HepG2 (cell line): ENCODE measurements at regions not wholly inside any gene's neighbourhood (a gene's known extent, or its start where the extent isn't known, plus 50 kb on each side); places are given as distances from the start of the nearest gene placed in this dataset.

Experiments
- ATAC-seq: fragments of 200-7000 bp; cut with Tn5 transposase; 3 replicates; pipeline ENCODE4 v1.9.1; 2020; ENCODE audit warnings: mild to moderate bottlenecking, moderate library complexity
- BruUV-seq: library from RNA; stranded (reverse); fragments of 400-500 nt; replicated peaks from 2 replicates; lab custom pipeline; 2021; lab: Mats Ljungman, UMichigan
- CTCF ChIA-PET: fragments of 300-600 bp; formaldehyde crosslinking; extraction: SDS; loops from one replicate; lab custom pipeline; 2021; ENCODE audit warnings: low total read pairs, inconsistent platforms, low intra/inter-chr PET ratio; lab: Yijun Ruan, JAX
- POLR2A ChIA-PET: fragments of 350-600 bp; sonication (Branson Sonifier 250); formaldehyde crosslinking; loops from one replicate; lab custom pipeline; 2020; ENCODE audit warnings: antibody characterized with exemption, inconsistent platforms; lab: Yijun Ruan, JAX
- DNase-seq: peaks from one replicate; pipeline ENCODE4 v3.0.0-alpha.2; 2015; ENCODE audit warnings: low spot score
- FAIRE-seq: peaks from 3 replicates; lab custom pipeline; 2011; peaks lifted over from hg19 to GRCh38; lab: Jason Lieb, UNC
- H2AFZ ChIP-seq: one replicate; pipeline ENCODE4 v1.6.1; 2011; ENCODE audit warnings: low read length, inconsistent platforms
- H3K27ac ChIP-seq: fragments of 300-600 bp; 3 replicates; pipeline ENCODE4 v1.8.0; 2011; ENCODE audit warnings: mixed run types, mild to moderate bottlenecking, mixed read lengths, low read length, inconsistent platforms; ENCODE audit not compliant: insufficient read depth; ENCODE audit errors: extremely low read length
- H3K27me3 ChIP-seq, 2 experiments: fragments of 200-600 bp in 1 of 2; 2 replicates in 1 of 2; 3 replicates in 1 of 2; pipeline versions ENCODE4 v1.6.0 to v1.8.0; 2011; ENCODE audit warnings: low read length in 2 of 2, mild to moderate bottlenecking in 2 of 2, moderate library complexity in 2 of 2, inconsistent platforms in 1 of 2; ENCODE audit not compliant: insufficient read depth in 2 of 2, control insufficient read depth in 1 of 2
- H3K36me3 ChIP-seq, 2 experiments: fragments of 200-600 bp in 1 of 2; replicated peaks in 1 of 2; 2 replicates in 1 of 2; 3 replicates in 1 of 2; pipeline versions ENCODE4 v1.5.1 to v1.8.0; 2011; ENCODE audit warnings: low read length in 2 of 2, inconsistent platforms in 1 of 2; ENCODE audit not compliant: insufficient read depth in 2 of 2, control insufficient read depth in 1 of 2
- H3K4me1 ChIP-seq: 2 replicates; pipeline ENCODE4 v1.5.1; 2012; ENCODE audit warnings: low read length, inconsistent platforms; ENCODE audit not compliant: insufficient read depth
- H3K4me2 ChIP-seq: 2 replicates; pipeline ENCODE4 v1.6.0; 2011; ENCODE audit warnings: low read depth, low read length, inconsistent platforms
- H3K4me3 ChIP-seq, 3 experiments: fragments of 200-600 bp in 1 of 3; sonication (generic), shearing (Covaris generic) in 1 of 3; replicated peaks in 1 of 3; 2 replicates each; pipeline ENCODE4 v1.5.1; 2011 to 2016; ENCODE audit warnings: low read length in 3 of 3, inconsistent platforms in 2 of 3, low read depth in 2 of 3, mild to moderate bottlenecking in 2 of 3, control low read depth in 1 of 3, mixed read lengths in 1 of 3; ENCODE audit not compliant: insufficient read depth in 1 of 3
- H3K79me2 ChIP-seq: one replicate; pipeline ENCODE4 v1.6.1; 2011; ENCODE audit warnings: low read length, inconsistent platforms; ENCODE audit not compliant: insufficient read depth
- H3K9ac ChIP-seq: 2 replicates; pipeline ENCODE4 v1.6.0; 2011; ENCODE audit warnings: mild to moderate bottlenecking, low read depth, low read length, inconsistent platforms; ENCODE audit not compliant: insufficient read depth
- H3K9me3 ChIP-seq: 2 replicates; pipeline ENCODE4 v1.5.1; 2012; ENCODE audit warnings: mild to moderate bottlenecking, low read length
- H4K20me1 ChIP-seq: 2 replicates; pipeline ENCODE4 v1.6.0; 2011; ENCODE audit warnings: inconsistent platforms, mild to moderate bottlenecking, low read length, moderate library complexity; ENCODE audit not compliant: insufficient read depth
- GMEB2 ChIP-seq: IDR thresholded peaks from 2 replicates; pipeline ENCODE4 v1.6.1; 2016; ENCODE audit warnings: missing biosample characterization, missing genetic modification reagents, low read depth
- ISL2 ChIP-seq: sonication (generic); formaldehyde crosslinking; IDR thresholded peaks from 2 replicates; pipeline ENCODE4 v1.5.0; 2020; ENCODE audit warnings: missing genetic modification reagents
- PRDM4 ChIP-seq: sonication (generic); formaldehyde crosslinking; IDR thresholded peaks from 2 replicates; pipeline ENCODE4 v1.9.0; 2021; ENCODE audit warnings: missing genetic modification reagents, borderline replicate concordance
- SP2 ChIP-seq: sonication (generic); formaldehyde crosslinking; IDR thresholded peaks from 2 replicates; pipeline ENCODE4 v1.5.1; 2020; ENCODE audit warnings: mild to moderate bottlenecking, missing genetic modification reagents
- ZBTB1 ChIP-seq: sonication (generic); formaldehyde crosslinking; IDR thresholded peaks from 2 replicates; pipeline ENCODE4 v1.4.0; 2020; ENCODE audit warnings: missing genetic modification reagents, borderline replicate concordance
- ZNF101 ChIP-seq: sonication (generic); formaldehyde crosslinking; IDR thresholded peaks from 2 replicates; pipeline ENCODE4 v1.4.0; 2020; ENCODE audit warnings: mild to moderate bottlenecking, low read depth, missing genetic modification reagents, borderline replicate concordance
- ZNF33B ChIP-seq: sonication (generic); formaldehyde crosslinking; IDR thresholded peaks from 2 replicates; pipeline ENCODE4 v1.5.1; 2020; ENCODE audit warnings: mild to moderate bottlenecking, missing genetic modification reagents
- ZNF598 ChIP-seq: sonication (generic); formaldehyde crosslinking; IDR thresholded peaks from 2 replicates; pipeline ENCODE4 v1.5.1; 2020; ENCODE audit warnings: mild to moderate bottlenecking, missing genetic modification reagents, borderline replicate concordance
- ZSCAN25 ChIP-seq: sonication (generic); formaldehyde crosslinking; IDR thresholded peaks from 2 replicates; pipeline ENCODE4 v1.8.0; 2022; ENCODE audit warnings: mild to moderate bottlenecking, missing genetic modification reagents
- WGBS: methylation state at CpG from one replicate; pipeline ENCODE4 v1.1.6; 2017; ENCODE audit warnings: low lambda C conversion rate; 5-methylcytosine and 5-hydroxymethylcytosine counted together
- in situ Hi-C: cut with HindIII; loops from 2 replicates; pipeline ENCODE4 v1.10.0; 2017; ENCODE audit warnings: low pct_unique_long_range_greater_than_20kb; ENCODE audit not compliant: extremely low pct_ligation_motif_present
- intact Hi-C: fragments of 100-400 bp; cut with micrococcal nuclease; formaldehyde crosslinking; loops from one replicate; pipeline ENCODE4 v1.10.0; 2022; ENCODE audit not compliant: unreplicated experiment
- TF ChIP-seq, protein P1 (sequence below): sonication (generic); formaldehyde crosslinking; IDR thresholded peaks from 2 replicates; pipeline ENCODE4 v1.8.0; 2022; ENCODE audit warnings: mild to moderate bottlenecking, missing genetic modification reagents, moderate library complexity

DNA sequence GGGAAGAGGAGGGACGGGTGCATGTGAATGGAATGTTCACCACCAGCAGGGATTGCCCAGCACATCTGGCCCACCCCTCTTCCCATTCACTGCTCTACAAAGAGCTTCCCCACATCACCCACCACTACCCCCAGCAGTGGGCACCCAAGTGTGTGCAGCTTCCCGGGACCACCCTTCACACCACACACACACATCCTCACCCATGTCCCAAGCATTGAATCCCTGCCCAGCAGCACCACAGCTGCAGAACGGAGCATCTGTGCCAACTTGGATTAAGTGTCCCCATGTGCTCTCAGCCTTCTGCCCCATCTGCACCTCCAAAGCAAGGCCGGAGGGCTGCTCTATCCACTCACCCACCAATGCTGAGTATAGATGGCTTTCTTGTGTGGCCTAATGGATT, 141.4 kb downstream of the PSMG1 start:
- Histone ChIP-seq H3K9me3 (no peaks in the 10 kb centered on the region), H3K27ac (no peak overlapping the region), H3K27me3 (no peaks in the 10 kb centered on the region), H4K20me1 (no peaks in the 10 kb centered on the region), H3K4me1 (peaks cover 18% of the 10 kb centered on the region), H3K9ac (no peak overlapping the region), H3K4me3 (no peak overlapping the region), H2AFZ (no peak overlapping the region), H3K79me2 (no peaks in the 10 kb centered on the region), H3K4me2 (no peak overlapping the region), H3K36me3 (no peaks in the 10 kb centered on the region)
- no peak for ATAC-seq
- WGBS = 80% methylated on average over 4 of the region's 4 CpGs
- in situ Hi-C loops (no loop called here), intact Hi-C loops (no loop called here)
- BruUV-seq = no TSS peak
- CTCF ChIA-PET = no interaction called here
- FAIRE-seq = no peak
- POLR2A ChIA-PET = no interaction called here
- TF ChIP-seq ZNF101 (CRISPR knock-in tag) = no peak
- no peak for TF ChIP-seq ISL2 (CRISPR knock-in tag)
- TF ChIP-seq ZSCAN25 (CRISPR knock-in tag) = no peak
- no peak for TF ChIP-seq ZNF33B (CRISPR knock-in tag)
- TF ChIP-seq SP2 (CRISPR knock-in tag) = no peak
- no peak for TF ChIP-seq ZNF598 (CRISPR knock-in tag)
- TF ChIP-seq, protein P1, sequence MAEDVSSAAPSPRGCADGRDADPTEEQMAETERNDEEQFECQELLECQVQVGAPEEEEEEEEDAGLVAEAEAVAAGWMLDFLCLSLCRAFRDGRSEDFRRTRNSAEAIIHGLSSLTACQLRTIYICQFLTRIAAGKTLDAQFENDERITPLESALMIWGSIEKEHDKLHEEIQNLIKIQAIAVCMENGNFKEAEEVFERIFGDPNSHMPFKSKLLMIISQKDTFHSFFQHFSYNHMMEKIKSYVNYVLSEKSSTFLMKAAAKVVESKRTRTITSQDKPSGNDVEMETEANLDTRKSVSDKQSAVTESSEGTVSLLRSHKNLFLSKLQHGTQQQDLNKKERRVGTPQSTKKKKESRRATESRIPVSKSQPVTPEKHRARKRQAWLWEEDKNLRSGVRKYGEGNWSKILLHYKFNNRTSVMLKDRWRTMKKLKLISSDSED (CRISPR knock-in tag) = no peak
- DNase-seq = no peak

DNA sequence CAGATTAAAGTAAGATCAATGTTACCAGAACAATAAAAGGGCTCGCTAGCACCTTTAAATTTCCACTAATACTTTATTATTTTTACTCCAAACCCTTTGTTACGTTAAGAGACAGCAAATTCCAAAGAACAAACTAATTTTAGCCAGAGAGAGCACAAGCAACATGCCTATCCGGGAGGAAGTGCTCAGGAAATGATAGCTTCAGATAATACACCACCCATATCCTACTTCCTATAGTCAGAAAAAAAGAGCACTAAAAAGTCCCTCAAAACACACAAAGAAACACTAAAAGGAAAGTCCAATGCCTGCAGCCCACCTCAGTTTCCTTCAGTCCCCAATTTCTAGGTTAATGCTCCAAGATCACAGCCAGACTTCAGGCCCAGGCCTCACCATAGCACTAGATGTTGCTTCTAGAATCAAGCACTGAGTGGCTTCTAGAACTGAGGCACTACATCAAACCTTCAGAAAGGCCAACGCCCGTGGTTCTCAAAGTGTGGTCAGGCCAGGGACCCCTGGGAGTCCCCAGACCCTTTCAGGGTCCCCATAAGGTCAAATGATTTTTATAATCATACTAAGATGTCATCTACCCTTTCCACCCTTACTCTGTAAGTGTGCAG, 142.6 kb downstream of the PSMG1 start:
- BruUV-seq = no TSS peak
- CTCF ChIA-PET = no interaction called here
- POLR2A ChIA-PET = no interaction called here
- Histone ChIP-seq H3K27me3 (no peaks in the 10 kb centered on the region), H3K9me3 (no peaks in the 10 kb centered on the region), H2AFZ (no peak overlapping the region), H3K4me2 (no peak overlapping the region), H4K20me1 (no peaks in the 10 kb centered on the region), H3K9ac (no peak overlapping the region), H3K36me3 (no peaks in the 10 kb centered on the region), H3K79me2 (no peaks in the 10 kb centered on the region), H3K4me3 (no peak overlapping the region), H3K4me1 (peaks cover 30% of the 10 kb centered on the region), H3K27ac (no peak overlapping the region)
- WGBS = 90% methylated on average over 3 of the region's 5 CpGs
- TF ChIP-seq ZBTB1 (CRISPR knock-in tag) = no peak
- TF ChIP-seq GMEB2 (CRISPR knock-in tag) = no peak
- no peak for TF ChIP-seq PRDM4 (CRISPR knock-in tag)
- ATAC-seq (no peak), FAIRE-seq (no peak), DNase-seq (no peak)
- in situ Hi-C loops = no loop called here
- intact Hi-C loops = no loop called here
